Keratinocyte (primary cell): ENCODE measurements at regions not wholly inside any gene's neighbourhood (a gene's known extent, or its start where the extent isn't known, plus 50 kb on each side); places are given as distances from the start of the nearest gene placed in this dataset.

Source experiments
- DNase-seq: peaks from one replicate; pipeline ENCODE4 v3.0.0-alpha.2; 2011; ENCODE audit warnings: low read depth, missing footprints, low spot score
- FAIRE-seq: peaks from 2 replicates; lab custom pipeline; 2011; peaks lifted over from hg19 to GRCh38; lab: Jason Lieb, UNC
- H2AFZ ChIP-seq: 2 replicates; pipeline ENCODE4 v1.6.0; 2012; ENCODE audit warnings: low read length, control low read depth, inconsistent platforms; ENCODE audit not compliant: control insufficient read depth
- H3K27ac ChIP-seq: 2 replicates; pipeline ENCODE4 v1.5.1; 2011; ENCODE audit warnings: low read length; ENCODE audit not compliant: control insufficient read depth, insufficient read depth
- H3K27me3 ChIP-seq: 3 replicates; pipeline ENCODE4 v1.6.0; 2011; ENCODE audit warnings: low read length; ENCODE audit not compliant: control insufficient read depth, insufficient read depth; ENCODE audit errors: extremely low read depth
- H3K36me3 ChIP-seq, 2 experiments: 2 replicates in 1 of 2; 3 replicates in 1 of 2; pipeline ENCODE4 v1.5.1; 2011; ENCODE audit warnings: low read length in 2 of 2, mild to moderate bottlenecking in 1 of 2; ENCODE audit not compliant: control insufficient read depth in 2 of 2, insufficient read depth in 2 of 2; ENCODE audit errors: extremely low read depth in 1 of 2
- H3K4me1 ChIP-seq: 3 replicates; pipeline ENCODE4 v1.5.1; 2011; ENCODE audit warnings: low read length; ENCODE audit not compliant: control insufficient read depth, insufficient read depth; ENCODE audit errors: extremely low read depth
- H3K4me2 ChIP-seq: 3 replicates; pipeline ENCODE4 v1.6.0; 2011; ENCODE audit warnings: low read depth, low read length; ENCODE audit not compliant: control insufficient read depth, insufficient read depth; ENCODE audit errors: extremely low read depth
- H3K4me3 ChIP-seq, 3 experiments: fragments of 200-600 bp in 1 of 3; sonication (generic) in 1 of 3; 2 replicates in 2 of 3; 3 replicates in 1 of 3; pipeline ENCODE4 v1.5.1; 2011 to 2016; ENCODE audit warnings: low read length in 3 of 3, mild to moderate bottlenecking in 3 of 3, control low read depth in 2 of 3, inconsistent platforms in 1 of 3, low read depth in 1 of 3, mixed read lengths in 1 of 3, mixed run types in 1 of 3, moderate library complexity in 1 of 3; ENCODE audit not compliant: control insufficient read depth in 2 of 3, insufficient read depth in 2 of 3; ENCODE audit errors: extremely low read depth in 1 of 3
- H3K79me2 ChIP-seq: 2 replicates; pipeline ENCODE4 v1.6.0; 2012; ENCODE audit warnings: low read length; ENCODE audit not compliant: control insufficient read depth, insufficient read depth
- H3K9ac ChIP-seq: 3 replicates; pipeline ENCODE4 v1.6.0; 2011; ENCODE audit warnings: low read length; ENCODE audit not compliant: control insufficient read depth, insufficient read depth; ENCODE audit errors: extremely low read depth
- H3K9me1 ChIP-seq: 3 replicates; pipeline ENCODE4 v1.6.0; 2011; ENCODE audit warnings: low read length; ENCODE audit not compliant: control insufficient read depth, insufficient read depth; ENCODE audit errors: extremely low read depth
- H3K9me3 ChIP-seq: 2 replicates; pipeline ENCODE4 v1.5.1; 2012; ENCODE audit warnings: low read depth, low read length; ENCODE audit not compliant: control insufficient read depth
- H4K20me1 ChIP-seq: 3 replicates; pipeline ENCODE4 v1.6.0; 2011; ENCODE audit warnings: low read length; ENCODE audit not compliant: control insufficient read depth, insufficient read depth; ENCODE audit errors: extremely low read depth
- EZH2 ChIP-seq: IDR thresholded peaks from one replicate; pipeline ENCODE4 v1.6.1; 2012; ENCODE audit warnings: inconsistent platforms, mild to moderate bottlenecking, low read length, moderate library complexity
- dilution Hi-C: fragments of 300-500 bp; cut with MboI; formaldehyde crosslinking; loops from one replicate; pipeline ENCODE4 v1.7.0; 2020; ENCODE audit warnings: low sequenced_read_pairs; ENCODE audit not compliant: extremely low pct_ligation_motif_present
- TF ChIP-seq, protein P1 (sequence below), 3 experiments: IDR thresholded peaks in 1 of 3; conservative IDR thresholded peaks in 1 of 3; optimal IDR thresholded peaks in 1 of 3; 2 replicates in 2 of 3; 3 replicates in 1 of 3; pipeline versions ENCODE3 to v1.5.1; 2011; ENCODE audit warnings: low read length in 3 of 3, mild to moderate bottlenecking in 3 of 3, moderate library complexity in 2 of 3, control low read depth in 1 of 3, inconsistent platforms in 1 of 3; ENCODE audit not compliant: insufficient read depth in 2 of 3; ENCODE audit errors: extremely low read depth in 1 of 3

DNA sequence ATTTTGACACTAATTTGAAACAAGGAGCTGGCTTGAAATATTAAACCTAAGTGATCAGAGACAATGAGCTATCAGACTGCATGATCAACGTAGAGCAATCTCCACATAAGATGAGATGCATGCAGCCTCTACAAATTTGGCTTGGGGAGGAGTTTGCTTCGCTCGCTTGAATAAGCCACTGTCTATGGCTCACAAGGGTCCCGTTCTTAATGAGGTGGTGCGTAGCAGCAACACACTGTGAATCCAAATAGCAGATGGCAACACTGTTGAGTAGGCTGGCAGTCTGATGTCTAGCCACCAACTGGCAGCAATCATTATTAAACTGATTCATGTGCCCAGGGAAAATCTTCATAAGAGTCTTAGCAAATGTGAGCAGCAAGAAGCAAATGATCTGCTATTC lies 125.4 kb upstream of the CCDC54 start:
- H3K36me3 ChIP-seq = peaks cover 4% of the 10 kb centered on the region in 2 experiments
- peaks cover 3% of the 10 kb centered on the region for H3K9me1 ChIP-seq
- H3K4me1 ChIP-seq = no peaks in the 10 kb centered on the region
- DNase-seq (no peak), FAIRE-seq (no peak)
- no peak overlapping the region for H3K27ac ChIP-seq
- dilution Hi-C loops = loop anchor here (25.0 kb wide), 1 partner anchor 185 kb away; no protein-coding TSS in a partner anchor
- no peaks in the 10 kb centered on the region for H4K20me1 ChIP-seq
- H3K4me3 ChIP-seq = no peak overlapping the region
- H3K79me2 ChIP-seq = no peaks in the 10 kb centered on the region
- no peaks in the 10 kb centered on the region for H3K27me3 ChIP-seq
- no peak overlapping the region for H3K4me2 ChIP-seq
- H3K9me3 ChIP-seq = no peaks in the 10 kb centered on the region
- no peak overlapping the region for H2AFZ ChIP-seq
- TF ChIP-seq, protein P1, sequence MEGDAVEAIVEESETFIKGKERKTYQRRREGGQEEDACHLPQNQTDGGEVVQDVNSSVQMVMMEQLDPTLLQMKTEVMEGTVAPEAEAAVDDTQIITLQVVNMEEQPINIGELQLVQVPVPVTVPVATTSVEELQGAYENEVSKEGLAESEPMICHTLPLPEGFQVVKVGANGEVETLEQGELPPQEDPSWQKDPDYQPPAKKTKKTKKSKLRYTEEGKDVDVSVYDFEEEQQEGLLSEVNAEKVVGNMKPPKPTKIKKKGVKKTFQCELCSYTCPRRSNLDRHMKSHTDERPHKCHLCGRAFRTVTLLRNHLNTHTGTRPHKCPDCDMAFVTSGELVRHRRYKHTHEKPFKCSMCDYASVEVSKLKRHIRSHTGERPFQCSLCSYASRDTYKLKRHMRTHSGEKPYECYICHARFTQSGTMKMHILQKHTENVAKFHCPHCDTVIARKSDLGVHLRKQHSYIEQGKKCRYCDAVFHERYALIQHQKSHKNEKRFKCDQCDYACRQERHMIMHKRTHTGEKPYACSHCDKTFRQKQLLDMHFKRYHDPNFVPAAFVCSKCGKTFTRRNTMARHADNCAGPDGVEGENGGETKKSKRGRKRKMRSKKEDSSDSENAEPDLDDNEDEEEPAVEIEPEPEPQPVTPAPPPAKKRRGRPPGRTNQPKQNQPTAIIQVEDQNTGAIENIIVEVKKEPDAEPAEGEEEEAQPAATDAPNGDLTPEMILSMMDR (optimal IDR thresholded peaks at IDR 0.05 in 1 of 3, IDR thresholded peaks at IDR 0.05 in 1 of 3, conservative IDR thresholded peaks at IDR 0.05 in 1 of 3; ENCODE audit: extremely low read depth in 1 of 3, insufficient read depth in 2 of 3, low read length in 3 of 3) = no peak
- TF ChIP-seq EZH2 = no peak
- H3K9ac ChIP-seq = no peak overlapping the region

DNA sequence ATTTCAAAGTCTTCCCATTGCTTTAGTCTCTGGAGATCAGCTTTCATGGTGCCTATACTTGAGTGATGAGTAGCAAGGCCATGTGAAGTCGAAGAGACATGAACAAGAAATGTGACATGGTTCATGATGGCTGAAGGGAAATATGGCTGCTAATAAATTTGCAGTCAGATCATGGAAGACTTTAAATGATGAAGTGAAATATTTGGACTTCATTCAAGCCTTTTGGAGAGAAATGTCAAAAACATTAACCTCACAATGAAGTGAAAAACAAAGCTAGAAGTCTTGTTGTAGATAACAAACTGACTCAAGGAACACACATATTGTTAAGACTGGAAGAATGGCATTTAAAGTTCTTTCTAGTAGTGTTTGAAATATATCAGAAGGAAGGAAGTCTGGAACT lies 120.3 kb upstream of the CCDC54 start:
- H3K79me2 ChIP-seq = no peaks in the 10 kb centered on the region
- H3K9me3 ChIP-seq = no peaks in the 10 kb centered on the region
- no peaks in the 10 kb centered on the region for H4K20me1 ChIP-seq
- no peak overlapping the region for H3K4me3 ChIP-seq
- H3K4me1 ChIP-seq = no peaks in the 10 kb centered on the region
- TF ChIP-seq EZH2 = no peak
- TF ChIP-seq, protein P1 (optimal IDR thresholded peaks at IDR 0.05 in 1 of 3, IDR thresholded peaks at IDR 0.05 in 1 of 3, conservative IDR thresholded peaks at IDR 0.05 in 1 of 3; ENCODE audit: extremely low read depth in 1 of 3, insufficient read depth in 2 of 3, low read length in 3 of 3) = no peak
- DNase-seq (no peak), FAIRE-seq (peak; percentile 17)
- no peaks in the 10 kb centered on the region for H3K36me3 ChIP-seq
- dilution Hi-C loops = loop anchor here (25.0 kb wide), 1 partner anchor 180 kb away; no protein-coding TSS in a partner anchor
- H2AFZ ChIP-seq = no peak overlapping the region
- no peaks in the 10 kb centered on the region for H3K9me1 ChIP-seq
- no peak overlapping the region for H3K4me2 ChIP-seq
- H3K9ac ChIP-seq = no peak overlapping the region
- H3K27me3 ChIP-seq = no peaks in the 10 kb centered on the region
- no peak overlapping the region for H3K27ac ChIP-seq
